Keratinocyte (primary cell): ENCODE measurements at regions not wholly inside any gene's neighbourhood (a gene's known extent, or its start where the extent isn't known, plus 50 kb on each side); places are given as distances from the start of the nearest gene placed in this dataset.

Source experiments
- CTCF ChIP-seq, 3 experiments: IDR thresholded peaks in 1 of 3; conservative IDR thresholded peaks in 1 of 3; optimal IDR thresholded peaks in 1 of 3; 2 replicates in 2 of 3; 3 replicates in 1 of 3; pipeline versions ENCODE3 to v1.5.1; 2011; ENCODE audit warnings: low read length in 3 of 3, mild to moderate bottlenecking in 3 of 3, moderate library complexity in 2 of 3, control low read depth in 1 of 3, inconsistent platforms in 1 of 3; ENCODE audit not compliant: insufficient read depth in 2 of 3; ENCODE audit errors: extremely low read depth in 1 of 3
- EZH2 ChIP-seq: IDR thresholded peaks from one replicate; pipeline ENCODE4 v1.6.1; 2012; ENCODE audit warnings: inconsistent platforms, mild to moderate bottlenecking, low read length, moderate library complexity

- no peak for TF ChIP-seq CTCF (optimal IDR thresholded peaks at IDR 0.05 in 1 of 3, IDR thresholded peaks at IDR 0.05 in 1 of 3, conservative IDR thresholded peaks at IDR 0.05 in 1 of 3; ENCODE audit: extremely low read depth in 1 of 3, insufficient read depth in 2 of 3, low read length in 3 of 3)
- no peak for TF ChIP-seq EZH2
Observed at GRCh38 chr15:39021341-39021740, 456.7 kb upstream of the RASGRP1 start.
